Suppressor macrophage (primary cell): ENCODE measurements at regions not wholly inside any gene's neighbourhood (a gene's known extent, or its start where the extent isn't known, plus 50 kb on each side); places are given as distances from the start of the nearest gene placed in this dataset.

Experiments
- DNase-seq, 4 experiments: peaks; one replicate each; pipeline ENCODE4 v3.0.0-alpha.2; 2020 to 2022

DNA sequence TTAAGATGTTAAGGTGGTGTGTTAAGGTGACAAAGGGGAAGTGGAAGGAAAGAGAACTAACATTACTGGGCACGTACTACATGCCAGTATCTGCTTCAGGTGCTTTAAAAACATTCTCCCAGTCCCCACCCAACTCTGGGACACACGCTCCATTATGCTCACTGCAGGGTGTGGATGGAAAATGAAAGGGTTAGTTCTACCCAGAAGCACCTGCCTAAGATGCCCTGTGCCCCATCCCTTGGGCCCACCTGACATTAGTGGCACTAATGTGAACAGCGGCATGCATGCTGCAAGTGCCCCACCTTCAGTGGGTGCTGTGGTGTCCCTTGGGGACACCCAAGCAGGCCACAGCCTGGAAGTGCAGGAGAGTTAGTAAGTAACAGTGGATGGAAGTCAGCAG is 82.9 kb upstream of the CXADR start:
- no peak for DNase-seq

DNA sequence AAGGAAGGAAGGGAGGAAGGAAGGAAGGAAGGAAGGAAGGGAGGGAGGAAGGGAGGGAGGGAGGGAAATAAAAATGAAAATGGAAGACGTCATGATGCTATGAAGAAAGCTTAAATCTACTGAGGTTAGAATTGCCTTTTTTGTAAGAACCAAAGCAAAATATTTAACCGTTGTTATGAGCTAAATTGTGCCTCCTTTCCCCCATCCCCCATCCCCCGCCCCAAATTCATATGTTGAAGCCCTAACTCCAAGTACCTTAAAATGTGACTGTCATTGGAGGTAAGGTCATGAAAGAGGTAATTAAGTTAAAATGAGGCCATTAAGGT is 80.1 kb upstream of the CXADR start:
- DNase-seq = no peak

GRCh38 chr21:17433730-17434129 is 79.1 kb upstream of the CXADR start:
- no peak for DNase-seq

DNA sequence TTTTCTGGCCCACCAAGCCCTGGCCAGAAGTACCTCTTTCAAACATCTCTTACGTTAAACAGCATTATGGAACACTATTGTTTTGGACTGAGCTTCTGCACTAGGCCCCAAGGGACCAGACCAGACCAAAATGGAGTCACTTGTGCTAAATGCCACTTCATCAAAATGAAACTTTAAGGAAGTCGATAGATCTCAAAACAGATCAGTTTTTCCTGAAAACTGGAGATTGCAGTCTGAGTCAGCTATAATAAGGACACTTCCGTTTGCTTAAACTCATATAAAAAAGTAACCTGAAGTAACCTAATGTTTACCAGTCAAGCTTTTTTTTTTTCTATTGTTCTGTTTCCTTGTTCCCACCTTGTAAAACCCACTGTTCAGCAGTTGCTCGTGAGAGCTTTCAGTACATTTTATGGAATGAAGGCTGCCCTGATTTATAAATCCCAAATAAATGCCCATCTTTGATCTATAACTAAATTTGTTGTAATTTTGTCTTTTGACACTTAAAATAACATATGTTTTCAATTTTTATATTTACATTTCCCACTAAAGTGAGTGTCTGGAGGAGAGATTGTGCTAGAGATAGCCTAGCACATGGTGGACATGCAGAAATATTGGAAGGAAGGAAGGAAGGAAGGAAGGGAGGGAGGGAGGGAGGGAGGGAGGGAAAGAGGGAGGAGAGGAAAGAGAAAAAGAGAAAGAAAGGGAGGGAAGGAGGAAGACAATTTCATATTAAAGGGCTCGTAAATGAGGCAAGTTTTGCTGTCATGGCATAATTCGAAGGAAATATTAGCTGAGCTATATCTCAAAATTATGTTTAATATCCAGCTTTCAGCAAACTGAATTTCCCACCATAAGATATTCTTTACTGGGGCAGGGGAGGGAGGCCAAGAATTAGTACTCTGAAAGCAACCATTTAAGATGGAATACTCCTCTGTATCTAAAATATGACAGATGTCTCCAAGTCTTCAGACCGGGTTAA is 77.0 kb upstream of the CXADR start:
- no peak for DNase-seq

DNA sequence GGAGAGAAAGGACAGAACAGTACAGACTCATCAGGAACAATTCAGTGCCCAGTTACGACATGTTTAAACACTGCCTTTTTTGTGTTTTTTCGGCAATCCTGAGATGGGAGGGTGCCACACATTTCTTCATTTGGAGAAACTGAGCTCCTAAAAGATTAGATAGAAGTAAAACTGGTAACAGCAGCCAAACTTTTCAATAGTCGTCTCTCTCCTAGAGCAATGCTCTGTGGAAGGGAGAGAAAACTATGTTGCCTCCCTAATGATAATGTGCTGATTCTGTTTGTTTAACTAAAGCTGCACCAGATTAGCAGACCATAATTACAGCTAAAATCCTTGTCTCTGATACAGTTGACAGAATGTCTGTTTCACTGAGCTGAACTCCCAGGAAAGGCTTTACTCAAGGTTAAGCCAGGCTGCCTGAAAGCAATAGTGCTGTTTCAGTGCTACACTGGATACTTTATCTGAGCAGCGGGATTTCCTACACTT is 76.2 kb upstream of the CXADR start:
- no peak for DNase-seq

DNA sequence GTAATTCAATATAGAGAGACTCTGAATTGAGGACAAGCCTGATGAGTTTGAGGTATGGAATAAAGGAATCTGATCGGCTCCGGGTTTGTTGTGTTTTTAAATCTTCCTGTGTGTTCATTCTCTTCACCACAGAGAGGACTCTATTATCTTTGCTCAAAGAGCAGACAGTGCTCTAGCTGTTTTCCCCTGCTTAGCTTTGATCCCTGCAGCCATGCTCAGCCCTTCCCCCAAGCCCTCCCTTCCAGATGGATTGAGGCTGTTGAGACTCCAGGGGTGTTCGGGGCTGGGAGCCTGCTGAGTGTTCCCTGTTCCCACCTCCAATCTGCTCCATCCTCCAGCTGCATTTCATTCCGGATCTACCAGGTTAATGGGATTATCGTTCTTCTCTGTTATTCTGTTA is 74.2 kb upstream of the CXADR start:
- no peak for DNase-seq

- peak in 2 of 4 experiments; percentile 40 to 54 for DNase-seq
Measured at GRCh38 chr21:17440969-17441368, 71.9 kb upstream of the CXADR start.

- no peak for DNase-seq
Measured at GRCh38 chr21:17441370-17441769, 71.5 kb upstream of the CXADR start.

GRCh38 chr21:17442165-17442564 is 70.7 kb upstream of the CXADR start:
- DNase-seq = no peak

GRCh38 chr21:17444828-17445227 is 68.0 kb upstream of the CXADR start:
- no peak for DNase-seq

DNA sequence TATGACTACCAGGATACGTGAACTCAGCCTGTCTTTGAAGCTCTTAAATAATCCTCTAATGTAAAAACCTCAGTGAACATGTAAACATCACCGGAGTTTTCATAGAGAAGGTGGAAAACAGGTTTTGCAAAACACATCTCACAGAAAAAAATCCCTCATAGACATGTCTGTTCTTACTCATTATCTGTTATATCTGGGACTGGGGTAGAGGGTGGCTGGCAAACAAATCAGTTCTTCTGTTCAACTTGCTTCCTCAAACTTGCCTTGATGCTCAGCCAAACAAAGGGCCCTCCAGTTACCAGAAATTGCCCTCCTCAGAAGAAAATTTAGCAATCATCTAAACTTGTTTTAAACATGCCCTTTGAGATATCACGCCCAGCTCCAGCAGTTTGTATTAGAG is 66.1 kb upstream of the CXADR start:
- peak in 1 of 4 experiments; percentile 16 for DNase-seq

DNA sequence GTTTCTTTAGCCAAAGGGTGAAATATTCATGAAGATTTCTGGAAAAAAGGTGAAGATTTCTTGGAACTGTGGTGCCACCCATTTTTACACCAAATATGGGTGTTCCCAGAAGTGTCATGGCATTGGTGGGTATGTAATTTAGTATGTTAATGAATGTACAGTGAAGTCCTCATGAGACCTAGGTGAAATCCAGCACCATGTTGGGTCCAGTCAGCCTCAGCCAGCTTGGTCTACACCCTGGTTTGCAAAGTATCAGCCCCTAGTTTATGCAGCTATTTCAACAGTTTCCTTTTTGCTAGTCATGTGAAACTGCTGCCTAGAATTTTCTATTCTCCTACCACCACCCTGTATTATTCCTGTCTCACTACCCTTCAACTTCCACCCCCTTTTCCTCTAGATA is 63.1 kb upstream of the CXADR start:
- DNase-seq = no peak

GRCh38 chr21:17451364-17451891 is 61.4 kb upstream of the CXADR start:
- peak; percentile 45 to 70 (median 64) for DNase-seq

GRCh38 chr21:17454315-17455027 is 58.4 kb upstream of the CXADR start:
- peak; percentile 47 to 61 (median 55) for DNase-seq

DNA sequence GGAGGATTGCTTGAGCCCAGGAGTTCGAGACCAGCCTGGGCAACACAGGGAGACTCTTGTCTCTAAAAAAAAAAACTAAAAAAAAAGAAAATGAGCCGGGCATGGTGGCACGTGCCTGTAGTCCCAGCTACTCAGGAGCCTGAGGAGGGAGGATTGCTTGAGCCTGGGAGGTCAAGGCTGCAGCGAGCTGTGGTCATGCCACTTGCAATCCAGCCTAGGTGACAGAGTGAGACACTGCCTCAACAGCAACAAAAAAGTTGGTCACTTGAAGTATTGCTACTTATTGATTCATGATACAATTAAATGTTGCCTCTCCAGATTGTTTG is 57.9 kb upstream of the CXADR start:
- no peak for DNase-seq

DNA sequence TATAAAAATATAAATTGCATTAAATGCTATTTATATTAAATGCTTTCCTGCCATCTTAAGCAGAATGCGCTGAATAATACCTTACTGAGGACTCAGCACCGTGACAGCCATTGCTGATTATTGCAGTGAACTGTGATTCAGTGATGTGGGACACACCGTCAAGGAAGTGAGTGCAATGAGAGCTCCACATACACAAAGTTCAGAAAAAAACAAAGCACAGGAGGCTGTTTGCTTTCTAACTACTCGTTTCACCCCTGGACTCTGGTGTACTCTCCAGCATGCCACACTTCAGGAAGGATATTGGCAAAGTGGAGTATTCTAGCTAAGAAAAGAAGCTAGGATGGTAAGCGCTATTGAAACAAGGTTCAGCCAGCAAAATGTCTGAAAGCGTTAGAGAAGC is 57.4 kb upstream of the CXADR start:
- no peak for DNase-seq

GRCh38 chr21:17458279-17458678 is 54.6 kb upstream of the CXADR start:
- DNase-seq = no peak

GRCh38 chr21:17460094-17460493 is 52.7 kb upstream of the CXADR start:
- DNase-seq = no peak

DNA sequence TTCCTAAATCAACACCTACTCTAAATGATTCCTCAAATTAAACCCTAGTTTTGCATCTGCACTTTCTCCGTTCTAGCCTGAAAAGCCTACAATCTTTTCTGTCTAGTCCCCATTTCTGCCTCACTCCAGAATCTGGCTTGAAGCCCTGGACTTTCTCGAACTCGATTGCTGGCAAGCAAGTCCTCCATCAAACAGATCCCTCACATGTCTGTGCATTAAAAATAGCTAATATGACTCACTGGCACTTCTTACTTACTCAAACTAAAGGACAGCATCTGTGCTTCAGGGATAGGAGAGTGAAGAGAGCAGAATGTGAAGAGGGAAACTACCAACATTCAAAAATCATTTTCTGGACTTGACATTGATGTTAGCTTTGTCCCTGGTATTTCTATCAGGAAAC is 51.8 kb upstream of the CXADR start:
- peak in 2 of 4 experiments; percentile 42 to 51 for DNase-seq

- peak in 2 of 4 experiments; percentile 22 to 24 for DNase-seq
Measured at GRCh38 chr21:17461582-17461981, 51.3 kb upstream of the CXADR start.

GRCh38 chr21:17462276-17462981 is 50.4 kb upstream of the CXADR start:
- DNase-seq = no peak
